ENCODE measurements at regions not wholly inside any gene's neighbourhood (a gene's known extent, or its start where the extent isn't known, plus 50 kb on each side); places are given as distances from the start of the nearest gene placed in this dataset.

- TF ChIP-seq EZH2 (IDR thresholded peaks at IDR 0.05): no peak
- no peak for TF ChIP-seq POLR2AphosphoS5 (IDR thresholded peaks at IDR 0.05; ENCODE audit: borderline replicate concordance, low read depth, low read length)
These were observed 273.9 kb downstream of the MBD2 start for GRCh38 chr18:53950545-53950944.
